H1 (cell line): ENCODE measurements at regions not wholly inside any gene's neighbourhood (a gene's known extent, or its start where the extent isn't known, plus 50 kb on each side); places are given as distances from the start of the nearest gene placed in this dataset.
A peak's percentile ranks its signal among the peaks of the same experiment; 100 is the strongest.
"Not testable (repeated sequence)": the region's sequence is repeated elsewhere in the genome, so short reads cannot be mapped to it uniquely, and the experiment has no call there.

ENCODE experiments used
- CTCF ChIA-PET: fragments of 300-600 bp; sonication (Branson Sonifier 250); formaldehyde crosslinking; loops from one replicate; lab custom pipeline; 2021; ENCODE audit not compliant: partially characterized antibody; lab: Charles Lee
- POLR2A ChIA-PET: fragments of 300-600 bp; sonication (Branson Sonifier 250); formaldehyde crosslinking; loops from one replicate; lab custom pipeline; 2021; ENCODE audit warnings: inconsistent platforms; ENCODE audit not compliant: partially characterized antibody; lab: Charles Lee
- DNase-seq, 2 experiments: peaks; one replicate each; pipeline versions ENCODE4 v3.0.0 to v3.0.0-alpha.2; 2010 to 2022; ENCODE audit warnings: low spot score in 2 of 2, low read depth in 1 of 2, mixed read lengths in 1 of 2
- FAIRE-seq: peaks from 2 replicates; lab custom pipeline; 2011; peaks lifted over from hg19 to GRCh38; lab: Jason Lieb, UNC
- H2AFZ ChIP-seq: 2 replicates; pipeline ENCODE4 v1.8.1; 2012; ENCODE audit warnings: low read length, inconsistent platforms
- H2AK5ac ChIP-seq: 2 replicates; pipeline ENCODE4 v1.6.1; 2013; ENCODE audit warnings: low read depth, low read length
- H2BK120ac ChIP-seq: replicated peaks from 2 replicates; pipeline ENCODE3; 2013; ENCODE audit warnings: low read depth, low read length, inconsistent platforms
- H2BK12ac ChIP-seq: 2 replicates; pipeline ENCODE4 v1.6.1; 2013; ENCODE audit warnings: low read depth, low read length
- H2BK15ac ChIP-seq: 2 replicates; pipeline ENCODE4 v1.6.1; 2013; ENCODE audit warnings: low read length
- H2BK20ac ChIP-seq: 2 replicates; pipeline ENCODE4 v1.6.1; 2013; ENCODE audit warnings: low read length
- H2BK5ac ChIP-seq: 2 replicates; pipeline ENCODE4 v1.6.1; 2013; ENCODE audit warnings: low read depth, low read length
- H3K14ac ChIP-seq: 2 replicates; pipeline ENCODE4 v1.6.1; 2013; ENCODE audit warnings: inconsistent platforms; ENCODE audit not compliant: insufficient read length
- H3K18ac ChIP-seq: 2 replicates; pipeline ENCODE4 v1.6.1; 2013; ENCODE audit warnings: low read length; ENCODE audit errors: extremely low read depth
- H3K23ac ChIP-seq: 2 replicates; pipeline ENCODE4 v1.6.1; 2013; ENCODE audit warnings: inconsistent platforms; ENCODE audit not compliant: insufficient read length
- H3K23me2 ChIP-seq: 2 replicates; pipeline ENCODE4 v1.6.1; 2013; ENCODE audit warnings: low read depth, low read length
- H3K27ac ChIP-seq: 2 replicates; pipeline ENCODE4 v1.6.1; 2011; ENCODE audit warnings: low read depth, low read length, inconsistent platforms
- H3K27me3 ChIP-seq, 4 experiments: replicated peaks in 1 of 4; 1 replicate in 1 of 4; 2 replicates in 3 of 4; pipeline versions ENCODE4 v1.6.1 to v1.8.1; 2011 to 2013; ENCODE audit warnings: low read length in 3 of 4, mild to moderate bottlenecking in 3 of 4, inconsistent platforms in 2 of 4, mixed read lengths in 2 of 4, moderate library complexity in 1 of 4; ENCODE audit not compliant: control insufficient read depth in 3 of 4, insufficient read depth in 3 of 4; ENCODE audit errors: extremely low read depth in 1 of 4
- H3K36me3 ChIP-seq, 4 experiments: 2 replicates each; pipeline versions ENCODE4 v1.6.1 to v1.8.1; 2011 to 2013; ENCODE audit warnings: mild to moderate bottlenecking in 4 of 4, low read length in 3 of 4, moderate library complexity in 2 of 4, control low read depth in 1 of 4, inconsistent platforms in 1 of 4; ENCODE audit not compliant: insufficient read depth in 4 of 4, control insufficient read depth in 2 of 4
- H3K4ac ChIP-seq: replicated peaks from 2 replicates; pipeline ENCODE3; 2013; ENCODE audit warnings: low read length, low read depth, mixed read lengths, inconsistent platforms; ENCODE audit not compliant: insufficient read length
- H3K4me1 ChIP-seq, 4 experiments: replicated peaks in 1 of 4; 1 replicate in 1 of 4; 2 replicates in 3 of 4; pipeline versions ENCODE4 v1.6.1 to v1.8.1; 2011 to 2013; ENCODE audit warnings: low read length in 3 of 4, inconsistent platforms in 2 of 4, mixed read lengths in 1 of 4; ENCODE audit not compliant: insufficient read depth in 4 of 4, control insufficient read depth in 3 of 4
- H3K4me2 ChIP-seq, 2 experiments: 2 replicates each; pipeline versions ENCODE4 v1.6.1 to v1.8.1; 2011 to 2013; ENCODE audit warnings: low read depth in 2 of 2, low read length in 2 of 2, control low read depth in 1 of 2, inconsistent platforms in 1 of 2, mild to moderate bottlenecking in 1 of 2; ENCODE audit not compliant: insufficient read depth in 1 of 2
- H3K4me3 ChIP-seq, 4 experiments: fragments of 200-600, 300-600 bp in 1 of 4; sonication (generic), shearing (Covaris generic), sonication (Bioruptor Twin) in 1 of 4; 2 replicates each; pipeline versions ENCODE4 v1.5.1 to v1.8.1; 2011 to 2016; ENCODE audit warnings: low read length in 4 of 4, low read depth in 3 of 4, control low read depth in 2 of 4, inconsistent platforms in 2 of 4, mild to moderate bottlenecking in 2 of 4, mixed read lengths in 1 of 4, moderate library complexity in 1 of 4; ENCODE audit not compliant: insufficient read depth in 2 of 4; ENCODE audit errors: extremely low read depth in 1 of 4
- H3K56ac ChIP-seq: replicated peaks from 2 replicates; pipeline ENCODE3; 2013; ENCODE audit warnings: low read depth, mild to moderate bottlenecking, mixed read lengths, low read length, inconsistent platforms; ENCODE audit not compliant: insufficient read length
- H3K79me1 ChIP-seq: 2 replicates; pipeline ENCODE4 v1.6.1; 2013; ENCODE audit warnings: low read depth, low read length, control low read depth
- H3K79me2 ChIP-seq, 2 experiments: 2 replicates each; pipeline versions ENCODE4 v1.6.1 to v1.8.1; 2012 to 2013; ENCODE audit warnings: low read length in 2 of 2, mild to moderate bottlenecking in 2 of 2, inconsistent platforms in 1 of 2; ENCODE audit not compliant: insufficient read depth in 2 of 2, control insufficient read depth in 1 of 2
- H3K9ac ChIP-seq, 4 experiments: replicated peaks in 1 of 4; 1 replicate in 1 of 4; 2 replicates in 3 of 4; pipeline versions ENCODE4 v1.6.1 to v1.8.1; 2011 to 2013; ENCODE audit warnings: low read depth in 3 of 4, low read length in 3 of 4, control low read depth in 2 of 4, mild to moderate bottlenecking in 2 of 4, moderate library complexity in 2 of 4, inconsistent platforms in 1 of 4; ENCODE audit errors: extremely low read depth in 1 of 4
- H3K9me3 ChIP-seq, 2 experiments: 2 replicates each; pipeline versions ENCODE4 v1.6.1 to v1.8.1; 2012 to 2013; ENCODE audit warnings: mild to moderate bottlenecking in 2 of 2, moderate library complexity in 2 of 2, control low read depth in 1 of 2, inconsistent platforms in 1 of 2, low read depth in 1 of 2, low read length in 1 of 2, mixed read lengths in 1 of 2; ENCODE audit not compliant: insufficient read depth in 2 of 2
- H4K20me1 ChIP-seq, 2 experiments: replicated peaks in 1 of 2; 2 replicates each; pipeline versions ENCODE3 to v1.8.1; 2011 to 2013; ENCODE audit warnings: inconsistent platforms in 2 of 2, low read length in 2 of 2, mild to moderate bottlenecking in 1 of 2; ENCODE audit not compliant: insufficient read depth in 2 of 2, control insufficient read depth in 1 of 2
- H4K5ac ChIP-seq: 2 replicates; pipeline ENCODE4 v1.6.1; 2013; ENCODE audit warnings: low read length, low read depth, mixed read lengths, inconsistent platforms; ENCODE audit not compliant: insufficient read length
- H4K8ac ChIP-seq: 2 replicates; pipeline ENCODE4 v1.8.0; 2013; ENCODE audit warnings: mild to moderate bottlenecking, moderate library complexity, low read length, inconsistent platforms; ENCODE audit not compliant: insufficient read depth; ENCODE audit errors: extremely low read depth
- H4K91ac ChIP-seq: replicated peaks from 2 replicates; pipeline ENCODE3; 2013; ENCODE audit warnings: low read length, mixed read lengths, inconsistent platforms; ENCODE audit not compliant: insufficient read length
- WGBS, 2 experiments: shearing (Covaris generic) in 1 of 2; methylation state at CpG; one replicate each; pipeline versions ENCODE4 v1.1.6 to v1.1.7; 2013 to 2015; ENCODE audit warnings: low lambda C conversion rate in 2 of 2, mixed read lengths in 2 of 2, inconsistent platforms in 1 of 2, low coverage in 1 of 2, missing lambda C conversion rate in 1 of 2; ENCODE audit not compliant: insufficient replicate concordance in 2 of 2, insufficient coverage in 1 of 2, insufficient read length in 1 of 2; ENCODE audit errors: extremely low coverage in 1 of 2, missing lambda C conversion rate in 1 of 2; 5-methylcytosine and 5-hydroxymethylcytosine counted together

DNA sequence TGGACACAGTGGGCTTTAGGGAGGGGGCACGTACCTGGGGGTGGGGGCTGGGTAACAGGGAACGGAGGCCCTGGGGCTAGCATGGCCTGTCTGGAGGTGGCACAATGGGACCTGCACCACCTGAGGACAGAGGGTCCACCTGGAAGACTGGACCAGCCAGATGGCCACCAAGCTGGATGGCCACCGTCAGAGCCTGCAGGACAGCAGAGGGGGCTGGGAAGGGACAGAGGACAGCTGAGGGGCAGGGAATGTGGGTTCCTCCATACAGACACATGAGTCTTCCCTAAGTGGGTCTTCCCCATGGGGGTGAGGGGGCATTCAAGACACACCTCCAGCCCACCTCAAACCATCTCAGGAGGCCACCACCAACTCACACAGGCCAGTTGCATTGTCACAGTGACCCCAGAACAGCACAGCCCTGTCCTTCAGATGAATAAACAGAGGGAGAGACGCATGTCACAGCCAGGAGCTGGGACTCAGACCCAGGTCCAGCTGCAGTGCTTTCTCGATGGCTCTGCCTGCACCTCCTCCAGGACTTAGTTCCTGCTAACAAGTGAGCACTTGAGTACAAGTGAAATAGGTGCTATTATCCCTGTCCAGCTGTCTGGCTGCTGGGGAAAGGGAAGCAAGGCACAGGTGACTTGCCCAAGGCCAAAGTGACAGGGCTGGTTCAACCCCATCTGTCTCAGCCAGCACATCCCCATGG is 52.4 kb upstream of the CSPG4 start:
- H4K20me1 ChIP-seq, H3K56ac ChIP-seq, FAIRE-seq, H3K4me2 ChIP-seq, H3K27ac ChIP-seq, H3K14ac ChIP-seq, H3K4me1 ChIP-seq, H4K91ac ChIP-seq, H3K27me3 ChIP-seq, DNase-seq, H3K4me3 ChIP-seq, H2BK5ac ChIP-seq, H3K9ac ChIP-seq, POLR2A ChIA-PET, H2BK120ac ChIP-seq, H4K5ac ChIP-seq, H3K36me3 ChIP-seq, H2AFZ ChIP-seq, H3K79me2 ChIP-seq, H3K9me3 ChIP-seq, CTCF ChIA-PET, H3K79me1 ChIP-seq, H3K23me2 ChIP-seq, H2BK20ac ChIP-seq, H3K18ac ChIP-seq, H3K4ac ChIP-seq, H4K8ac ChIP-seq, H2BK15ac ChIP-seq, H3K23ac ChIP-seq, H2AK5ac ChIP-seq: not testable (repeated sequence)
- WGBS, 2 experiments, result 89% methylated on average over 4 of the region's 5 CpGs; no CpG with 5 or more reads in 1 of the 2 experiments
- 0 out of 2 replicates have a peak overlapping the region, but pooled peaks have one; percentile 7 for H2BK12ac ChIP-seq
